Natural killer cell treated with Interleukin-12 subunit alpha and Interleukin-12 subunit beta and Interleukin-15 and Interleukin-18, amount 100 ng/mL, for 72 hours (primary cell): ENCODE measurements at regions not wholly inside any gene's neighbourhood (a gene's known extent, or its start where the extent isn't known, plus 50 kb on each side); places are given as distances from the start of the nearest gene placed in this dataset.

ENCODE experiments used
- ATAC-seq, 2 donors: fragments of 150-1000 bp; cut with Tn5 transposase in 1 of 2; sonication (Bioruptor Pico), chemical (Tn5 transposase) in 1 of 2; 2 replicates each; pipeline ENCODE4 v1.10.0; 2021
- DNase-seq: peaks from one replicate; pipeline ENCODE4 v3.0.0; 2022; ENCODE audit warnings: low spot score
- H3K27ac Mint-ChIP-seq, 2 donors: 1 replicate in 1 of 2; 2 replicates in 1 of 2; pipeline ENCODE4 v1.8.0; 2022; ENCODE audit warnings: mixed read lengths in 2 of 2, mild to moderate bottlenecking in 1 of 2, moderate library complexity in 1 of 2
- H3K27me3 Mint-ChIP-seq, 2 donors: 1 replicate in 1 of 2; 2 replicates in 1 of 2; pipeline ENCODE4 v1.8.0; 2022; ENCODE audit warnings: mixed read lengths in 2 of 2
- H3K36me3 Mint-ChIP-seq: one replicate; pipeline ENCODE4 v1.8.0; 2022; ENCODE audit warnings: mixed read lengths
- H3K4me1 Mint-ChIP-seq, 2 donors: 1 replicate in 1 of 2; 2 replicates in 1 of 2; pipeline ENCODE4 v1.8.0; 2022; ENCODE audit warnings: low read depth in 2 of 2, mixed read lengths in 2 of 2, mild to moderate bottlenecking in 1 of 2
- H3K4me3 Mint-ChIP-seq: one replicate; pipeline ENCODE4 v1.8.0; 2022; ENCODE audit warnings: mixed read lengths
- H3K9me3 Mint-ChIP-seq: 2 replicates; pipeline ENCODE4 v1.8.0; 2022; ENCODE audit warnings: mixed read lengths

DNA sequence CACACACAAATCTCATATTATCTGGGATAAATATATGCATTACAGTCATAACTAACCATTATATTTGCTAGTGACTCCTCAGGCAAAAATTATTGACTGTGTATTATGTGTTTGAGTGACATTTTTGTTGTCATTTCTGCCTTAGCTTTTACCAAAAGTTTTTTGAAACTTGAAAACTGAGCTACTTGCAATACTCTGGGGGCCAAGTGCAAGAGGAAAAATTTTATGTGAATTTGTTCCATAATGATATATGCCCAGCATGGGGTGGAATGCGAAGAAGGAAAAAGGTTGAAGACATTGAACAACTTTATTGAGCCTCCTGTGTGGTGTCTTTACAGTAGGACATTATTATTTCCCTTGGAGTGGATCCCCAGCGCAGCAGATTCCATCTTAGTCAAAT is 176.8 kb upstream of the FERD3L start:
- no peak for ATAC-seq
- Mint-ChIP-seq H3K4me3 (no peak overlapping the region), H3K27me3 (peaks cover 5 to 8% of the 10 kb centered on the region in 2 donors), H3K36me3 (no peaks in the 10 kb centered on the region), H3K27ac (no peak overlapping the region), H3K4me1 (no peaks in the 10 kb centered on the region), H3K9me3 (no peaks in the 10 kb centered on the region)
- no peak for DNase-seq

GRCh38 chr7:19318287-19318686 is 173.1 kb upstream of the FERD3L start:
- no peaks in the 10 kb centered on the region for H3K36me3 Mint-ChIP-seq
- peaks cover 5% of the 10 kb centered on the region in 2 donors for H3K27me3 Mint-ChIP-seq
- H3K9me3 Mint-ChIP-seq, result no peaks in the 10 kb centered on the region
- ATAC-seq, result no peak
- no peak overlapping the region for H3K27ac Mint-ChIP-seq
- no peak for DNase-seq
- no peaks in the 10 kb centered on the region for H3K4me1 Mint-ChIP-seq
- H3K4me3 Mint-ChIP-seq, result no peak overlapping the region

GRCh38 chr7:19317461-19317860 is 172.2 kb upstream of the FERD3L start:
- Mint-ChIP-seq H3K36me3 (no peaks in the 10 kb centered on the region), H3K9me3 (no peaks in the 10 kb centered on the region), H3K4me3 (no peak overlapping the region), H3K27ac (no peak overlapping the region), H3K4me1 (no peaks in the 10 kb centered on the region), H3K27me3 (peaks cover 5% of the 10 kb centered on the region in 2 donors)
- no peak for ATAC-seq
- DNase-seq, result no peak

- Mint-ChIP-seq H3K36me3 (no peaks in the 10 kb centered on the region), H3K4me3 (no peak overlapping the region), H3K4me1 (no peaks in the 10 kb centered on the region), H3K9me3 (no peaks in the 10 kb centered on the region), H3K27ac (no peak overlapping the region), H3K27me3 (peaks cover 1 to 2% of the 10 kb centered on the region in 2 donors)
- ATAC-seq, result no peak
- no peak for DNase-seq
Measured at GRCh38 chr7:19312416-19312815, 167.2 kb upstream of the FERD3L start.

GRCh38 chr7:19307554-19307953 is 162.3 kb upstream of the FERD3L start:
- no peak for ATAC-seq
- Mint-ChIP-seq H3K36me3 (no peaks in the 10 kb centered on the region), H3K27me3 (no peaks in the 10 kb centered on the region)

GRCh38 chr7:19305698-19306097 is 160.5 kb upstream of the FERD3L start:
- no peak overlapping the region for H3K4me3 Mint-ChIP-seq
- peaks cover 4% of the 10 kb centered on the region for H3K9me3 Mint-ChIP-seq
- DNase-seq, result no peak
- no peak for ATAC-seq
- no peaks in the 10 kb centered on the region for H3K4me1 Mint-ChIP-seq
- H3K27ac Mint-ChIP-seq, result no peak overlapping the region
- no peaks in the 10 kb centered on the region for H3K27me3 Mint-ChIP-seq
- H3K36me3 Mint-ChIP-seq, result no peaks in the 10 kb centered on the region

More at GRCh38 chr7:19307554-19307953, 162.3 kb upstream of the FERD3L start:
- Mint-ChIP-seq H3K27ac (no peak overlapping the region), H3K9me3 (peaks cover 4% of the 10 kb centered on the region), H3K4me1 (no peaks in the 10 kb centered on the region), H3K4me3 (no peak overlapping the region)
- no peak for DNase-seq

DNA sequence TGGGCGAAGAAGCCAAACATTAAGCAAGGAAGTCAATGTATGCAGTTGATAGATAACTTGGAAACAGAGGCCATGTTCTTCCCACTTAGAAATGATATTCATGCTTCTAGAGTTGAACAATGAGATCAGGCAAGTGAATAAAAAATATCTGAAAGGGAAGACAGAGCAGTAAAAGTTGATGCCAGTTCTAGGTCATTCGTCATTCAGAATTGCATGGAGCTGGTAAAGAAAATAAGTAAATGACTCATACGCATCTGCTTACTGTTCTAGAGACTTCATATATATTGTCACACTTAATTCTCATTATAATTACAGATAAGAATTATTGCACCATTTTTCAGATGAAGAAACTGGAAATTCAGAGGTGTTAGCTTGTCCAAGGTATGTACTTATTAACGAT is 158.9 kb upstream of the FERD3L start:
- H3K27me3 Mint-ChIP-seq, result no peaks in the 10 kb centered on the region
- H3K36me3 Mint-ChIP-seq, result no peaks in the 10 kb centered on the region
- H3K9me3 Mint-ChIP-seq, result peaks cover 4% of the 10 kb centered on the region
- no peak for ATAC-seq
- no peaks in the 10 kb centered on the region for H3K4me1 Mint-ChIP-seq
- no peak overlapping the region for H3K4me3 Mint-ChIP-seq
- no peak for DNase-seq
- H3K27ac Mint-ChIP-seq, result no peak overlapping the region

- Mint-ChIP-seq H3K27ac (no peak overlapping the region), H3K36me3 (no peaks in the 10 kb centered on the region), H3K27me3 (peaks cover 0 to 2% of the 10 kb centered on the region in 2 donors), H3K4me1 (no peaks in the 10 kb centered on the region), H3K4me3 (no peak overlapping the region), H3K9me3 (peaks cover 4% of the 10 kb centered on the region)
- DNase-seq, result no peak
- no peak for ATAC-seq
Measured at GRCh38 chr7:19302731-19303130, 157.5 kb upstream of the FERD3L start.

DNA sequence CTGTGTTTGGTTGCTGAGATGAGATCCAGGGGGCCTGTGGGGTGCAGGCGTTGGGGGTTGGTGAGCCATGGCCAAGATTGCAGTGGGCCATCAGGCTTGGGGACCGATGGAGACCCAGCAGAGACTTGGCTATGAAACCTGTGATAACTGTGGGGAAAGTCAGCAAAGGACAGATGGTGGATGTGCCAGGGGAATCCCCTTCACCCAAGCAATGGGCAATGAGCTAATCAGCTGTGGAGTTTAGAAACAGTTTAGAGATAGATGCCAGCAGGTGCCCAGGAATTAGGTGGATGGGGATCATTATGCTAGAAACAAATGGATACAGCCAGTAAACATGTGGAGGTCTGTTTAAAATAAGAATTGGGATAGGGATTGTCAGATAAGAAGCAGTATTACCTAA is 151.4 kb upstream of the FERD3L start:
- Mint-ChIP-seq H3K36me3 (no peaks in the 10 kb centered on the region), H3K4me1 (no peaks in the 10 kb centered on the region), H3K4me3 (no peak overlapping the region), H3K27ac (no peak overlapping the region), H3K9me3 (no peaks in the 10 kb centered on the region), H3K27me3 (peaks cover 7 to 10% of the 10 kb centered on the region in 2 donors)
- ATAC-seq (no peak), DNase-seq (no peak)

- H3K9me3 Mint-ChIP-seq, result no peaks in the 10 kb centered on the region
- no peak overlapping the region for H3K27ac Mint-ChIP-seq
- peaks cover 10 to 11% of the 10 kb centered on the region in 2 donors for H3K27me3 Mint-ChIP-seq
- H3K36me3 Mint-ChIP-seq, result no peaks in the 10 kb centered on the region
- no peak for DNase-seq
- ATAC-seq, result no peak
- no peaks in the 10 kb centered on the region for H3K4me1 Mint-ChIP-seq
- H3K4me3 Mint-ChIP-seq, result no peak overlapping the region
Measured at GRCh38 chr7:19295376-19295775, 150.2 kb upstream of the FERD3L start.

DNA sequence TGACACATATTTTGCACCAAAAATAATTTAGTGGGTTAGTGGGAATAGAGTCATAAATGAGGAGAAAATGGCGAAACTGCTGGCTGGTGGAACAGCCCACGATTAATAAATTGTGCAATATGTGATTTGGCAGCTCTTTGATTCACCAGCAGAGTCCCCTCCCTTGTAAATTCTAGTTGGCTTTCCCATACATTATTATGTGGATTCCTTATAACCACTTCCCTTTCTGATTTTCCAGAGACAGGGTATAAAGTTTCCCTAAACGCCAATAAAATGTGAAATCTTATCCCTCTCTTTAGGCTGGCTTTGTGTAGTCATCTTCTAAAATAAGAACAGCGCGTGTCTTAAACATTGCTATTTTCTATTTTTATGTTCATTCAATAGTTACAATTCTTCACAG is 149.4 kb upstream of the FERD3L start:
- Mint-ChIP-seq H3K4me3 (no peak overlapping the region), H3K27me3 (peaks cover 10 to 11% of the 10 kb centered on the region in 2 donors), H3K9me3 (no peaks in the 10 kb centered on the region), H3K27ac (no peak overlapping the region), H3K4me1 (no peaks in the 10 kb centered on the region), H3K36me3 (no peaks in the 10 kb centered on the region)
- ATAC-seq (no peak), DNase-seq (no peak)

- no peaks in the 10 kb centered on the region for H3K36me3 Mint-ChIP-seq
- no peak overlapping the region for H3K4me3 Mint-ChIP-seq
- no peak for ATAC-seq
- H3K27me3 Mint-ChIP-seq, result peaks cover 9 to 11% of the 10 kb centered on the region in 2 donors
- no peaks in the 10 kb centered on the region for H3K9me3 Mint-ChIP-seq
- no peak overlapping the region for H3K27ac Mint-ChIP-seq
- DNase-seq, result no peak
- H3K4me1 Mint-ChIP-seq, result no peaks in the 10 kb centered on the region
Measured at GRCh38 chr7:19293431-19293830, 148.2 kb upstream of the FERD3L start.

- H3K36me3 Mint-ChIP-seq, result no peaks in the 10 kb centered on the region
Measured at GRCh38 chr7:19290968-19291367, 145.7 kb upstream of the FERD3L start.

GRCh38 chr7:19290066-19290465 is 144.8 kb upstream of the FERD3L start:
- Mint-ChIP-seq H3K27ac (no peak overlapping the region), H3K36me3 (no peaks in the 10 kb centered on the region), H3K4me1 (no peaks in the 10 kb centered on the region), H3K9me3 (no peaks in the 10 kb centered on the region), H3K4me3 (no peak overlapping the region), H3K27me3 (peaks cover 4 to 11% of the 10 kb centered on the region in 2 donors)
- ATAC-seq (no peak), DNase-seq (no peak)

More at GRCh38 chr7:19290968-19291367, 145.7 kb upstream of the FERD3L start:
- Mint-ChIP-seq H3K4me1 (no peaks in the 10 kb centered on the region), H3K9me3 (no peaks in the 10 kb centered on the region), H3K4me3 (no peak overlapping the region), H3K27me3 (peaks cover 4 to 11% of the 10 kb centered on the region in 2 donors), H3K27ac (no peak overlapping the region)
- DNase-seq, result no peak
- ATAC-seq, result no peak

- Mint-ChIP-seq H3K4me1 (no peaks in the 10 kb centered on the region), H3K27ac (no peak overlapping the region), H3K36me3 (peaks cover 5% of the 10 kb centered on the region), H3K27me3 (no peaks in the 10 kb centered on the region), H3K4me3 (no peak overlapping the region), H3K9me3 (peaks cover 6% of the 10 kb centered on the region)
- DNase-seq (no peak), ATAC-seq (no peak)
Measured at GRCh38 chr7:19284596-19285300, 139.5 kb upstream of the FERD3L start.
